Testis (tissue), 2 donors: ENCODE measurements at regions not wholly inside any gene's neighbourhood (a gene's known extent, or its start where the extent isn't known, plus 50 kb on each side); places are given as distances from the start of the nearest gene placed in this dataset.

Source experiments
- CTCF ChIP-seq, 3 experiments: fragments of 450-650 bp in 2 of 3; fragments of 200-600 bp in 1 of 3; sonication (generic) in 1 of 3; IDR thresholded peaks; one replicate each; pipeline ENCODE4 v1.5.1; 2016 to 2019; ENCODE audit warnings: antibody characterized with exemption in 3 of 3, mild to moderate bottlenecking in 2 of 3, moderate library complexity in 1 of 3
- POLR2A ChIP-seq: fragments of 450-650 bp; IDR thresholded peaks from one replicate; pipeline ENCODE4 v1.6.1; 2017; ENCODE audit warnings: antibody characterized with exemption, mild to moderate bottlenecking, moderate library complexity

- TF ChIP-seq CTCF (IDR thresholded peaks at IDR 0.05) (no peak), POLR2A (no peak)
Observed at GRCh38 chr10:22784668-22785067, 70.3 kb upstream of the PIP4K2A start.
